Activated CD8-positive, alpha-beta T cell treated with anti-CD3 and anti-CD28 coated beads, Interleukin-2, amount 10 ng/mL, durations not matched to agents 7 days and 5 days (primary cell): ENCODE measurements at regions not wholly inside any gene's neighbourhood (a gene's known extent, or its start where the extent isn't known, plus 50 kb on each side); places are given as distances from the start of the nearest gene placed in this dataset.
"Not testable (repeated sequence)": the region's sequence is repeated elsewhere in the genome, so short reads cannot be mapped to it uniquely, and the experiment has no call there.

Experiments
- ATAC-seq: fragments of 150-1000 bp; cut with Tn5 transposase; one replicate; pipeline ENCODE4 v1.10.0; 2021; ENCODE audit warnings: moderate library complexity
- CTCF ChIA-PET: fragments of 350-600 bp; sonication (Branson Sonifier 250); formaldehyde crosslinking; loops from one replicate; lab custom pipeline; 2021; ENCODE audit warnings: antibody characterized with exemption; lab: Charles Lee
- POLR2A ChIA-PET: fragments of 350-600 bp; sonication (Branson Sonifier 250); formaldehyde crosslinking; loops from one replicate; lab custom pipeline; 2021; ENCODE audit warnings: antibody characterized with exemption; lab: Charles Lee
- DNase-seq: peaks from one replicate; pipeline ENCODE4 v3.0.0-alpha.2; 2020
- H3K27ac Mint-ChIP-seq: one replicate; pipeline ENCODE4 v1.8.0; 2021; ENCODE audit warnings: mild to moderate bottlenecking, mixed read lengths
- H3K27me3 Mint-ChIP-seq: one replicate; pipeline ENCODE4 v1.8.0; 2021; ENCODE audit warnings: low read depth, mixed read lengths
- H3K36me3 Mint-ChIP-seq: one replicate; pipeline ENCODE4 v1.8.0; 2021; ENCODE audit warnings: low read depth, mixed read lengths
- H3K4me1 Mint-ChIP-seq: one replicate; pipeline ENCODE4 v1.8.0; 2021; ENCODE audit warnings: low read depth, mixed read lengths
- H3K4me3 Mint-ChIP-seq: one replicate; pipeline ENCODE4 v1.8.0; 2021; ENCODE audit warnings: mild to moderate bottlenecking, mixed read lengths
- H3K9me3 Mint-ChIP-seq: one replicate; pipeline ENCODE4 v1.8.0; 2022; ENCODE audit warnings: mixed read lengths; ENCODE audit not compliant: insufficient read depth

- ATAC-seq (no peak), DNase-seq (no peak)
- CTCF ChIA-PET = no interaction called here
- Mint-ChIP-seq H3K4me3 (no peak overlapping the region), H3K27me3 (no peaks in the 10 kb centered on the region), H3K9me3 (no peaks in the 10 kb centered on the region), H3K27ac (no peak overlapping the region), H3K36me3 (no peaks in the 10 kb centered on the region), H3K4me1 (no peaks in the 10 kb centered on the region)
- POLR2A ChIA-PET = no interaction called here
Observed at GRCh38 chr7:69518705-69519077, 79.6 kb upstream of the AUTS2 start.

GRCh38 chr7:69526570-69526969, 71.7 kb upstream of the AUTS2 start:
- DNase-seq = no peak
- CTCF ChIA-PET = no interaction called here
- Mint-ChIP-seq H3K4me3 (no peak overlapping the region), H3K4me1 (no peaks in the 10 kb centered on the region), H3K27ac (no peak overlapping the region), H3K27me3 (no peaks in the 10 kb centered on the region), H3K36me3 (no peaks in the 10 kb centered on the region), H3K9me3 (no peaks in the 10 kb centered on the region)
- POLR2A ChIA-PET = no interaction called here
- ATAC-seq = no peak

GRCh38 chr7:69527706-69528105, 70.6 kb upstream of the AUTS2 start:
- Mint-ChIP-seq H3K27ac (no peak overlapping the region), H3K4me1 (no peaks in the 10 kb centered on the region), H3K4me3 (no peak overlapping the region), H3K27me3 (no peaks in the 10 kb centered on the region), H3K9me3 (no peaks in the 10 kb centered on the region), H3K36me3 (no peaks in the 10 kb centered on the region)
- no peak for ATAC-seq
- ChIA-PET POLR2A (no interaction called here), CTCF (no interaction called here)
- no peak for DNase-seq

GRCh38 chr7:69531050-69531449, 67.2 kb upstream of the AUTS2 start:
- H3K4me1 Mint-ChIP-seq = no peaks in the 10 kb centered on the region
- H3K27ac Mint-ChIP-seq = no peak overlapping the region
- ChIA-PET POLR2A (no interaction called here), CTCF (no interaction called here)
- no peaks in the 10 kb centered on the region for H3K9me3 Mint-ChIP-seq
- no peaks in the 10 kb centered on the region for H3K36me3 Mint-ChIP-seq
- no peak for DNase-seq
- no peak for ATAC-seq
- no peaks in the 10 kb centered on the region for H3K27me3 Mint-ChIP-seq
- H3K4me3 Mint-ChIP-seq = no peak overlapping the region

GRCh38 chr7:69534461-69535041, 63.7 kb upstream of the AUTS2 start:
- Mint-ChIP-seq H3K27ac (no peak overlapping the region), H3K27me3 (no peaks in the 10 kb centered on the region), H3K36me3 (no peaks in the 10 kb centered on the region), H3K4me1 (no peaks in the 10 kb centered on the region), H3K9me3 (no peaks in the 10 kb centered on the region), H3K4me3 (no peak overlapping the region)
- no peak for ATAC-seq
- POLR2A ChIA-PET = no interaction called here
- CTCF ChIA-PET = no interaction called here
- DNase-seq = no peak

- H3K27me3 Mint-ChIP-seq = no peaks in the 10 kb centered on the region
- H3K4me1 Mint-ChIP-seq = no peaks in the 10 kb centered on the region
- no peak overlapping the region for H3K27ac Mint-ChIP-seq
- ATAC-seq = no peak
- no peak overlapping the region for H3K4me3 Mint-ChIP-seq
- no peak for DNase-seq
- CTCF ChIA-PET = no interaction called here
- POLR2A ChIA-PET = no interaction called here
- H3K36me3 Mint-ChIP-seq = no peaks in the 10 kb centered on the region
- H3K9me3 Mint-ChIP-seq = no peaks in the 10 kb centered on the region
Observed at GRCh38 chr7:69537691-69538090, 60.6 kb upstream of the AUTS2 start.

- H3K36me3 Mint-ChIP-seq = no peaks in the 10 kb centered on the region
Observed at GRCh38 chr7:69539531-69539930, 58.7 kb upstream of the AUTS2 start.

GRCh38 chr7:69540287-69540686, 58.0 kb upstream of the AUTS2 start:
- Mint-ChIP-seq H3K27me3 (no peaks in the 10 kb centered on the region), H3K27ac (no peak overlapping the region), H3K36me3 (no peaks in the 10 kb centered on the region), H3K4me1 (no peaks in the 10 kb centered on the region), H3K4me3 (no peak overlapping the region), H3K9me3 (no peaks in the 10 kb centered on the region)
- ChIA-PET CTCF (no interaction called here), POLR2A (no interaction called here)
- ATAC-seq (no peak), DNase-seq (no peak)

More at GRCh38 chr7:69539531-69539930, 58.7 kb upstream of the AUTS2 start:
- no peaks in the 10 kb centered on the region for H3K9me3 Mint-ChIP-seq
- DNase-seq = no peak
- ATAC-seq = no peak
- H3K27ac Mint-ChIP-seq = no peak overlapping the region
- H3K27me3 Mint-ChIP-seq = no peaks in the 10 kb centered on the region
- H3K4me1 Mint-ChIP-seq = no peaks in the 10 kb centered on the region
- CTCF ChIA-PET = no interaction called here
- no peak overlapping the region for H3K4me3 Mint-ChIP-seq
- POLR2A ChIA-PET = no interaction called here

- H3K4me3 Mint-ChIP-seq, DNase-seq, POLR2A ChIA-PET, CTCF ChIA-PET, ATAC-seq, H3K9me3 Mint-ChIP-seq, H3K4me1 Mint-ChIP-seq, H3K27ac Mint-ChIP-seq, H3K27me3 Mint-ChIP-seq, H3K36me3 Mint-ChIP-seq: not testable (repeated sequence)
Observed at GRCh38 chr7:69541779-69542432, 56.4 kb upstream of the AUTS2 start.

- no peak for ATAC-seq
- H3K36me3 Mint-ChIP-seq = no peaks in the 10 kb centered on the region
- no peaks in the 10 kb centered on the region for H3K9me3 Mint-ChIP-seq
- H3K4me3 Mint-ChIP-seq = no peak overlapping the region
- no peaks in the 10 kb centered on the region for H3K4me1 Mint-ChIP-seq
- no peak overlapping the region for H3K27ac Mint-ChIP-seq
- H3K27me3 Mint-ChIP-seq = no peaks in the 10 kb centered on the region
- POLR2A ChIA-PET = no interaction called here
- CTCF ChIA-PET = no interaction called here
- DNase-seq = no peak
Observed at GRCh38 chr7:69545175-69545574, 53.1 kb upstream of the AUTS2 start.
